Esophagus (tissue), 2 donors: ENCODE measurements at regions not wholly inside any gene's neighbourhood (a gene's known extent, or its start where the extent isn't known, plus 50 kb on each side); places are given as distances from the start of the nearest gene placed in this dataset.

ENCODE experiments used
- H3K27ac ChIP-seq, 2 donors: one replicate each; pipeline ENCODE4 v1.5.1; 2013; ENCODE audit warnings: low read depth in 2 of 2, mild to moderate bottlenecking in 2 of 2, inconsistent platforms in 1 of 2, low read length in 1 of 2, moderate library complexity in 1 of 2
- H3K27me3 ChIP-seq, 2 donors: one replicate each; pipeline ENCODE4 v1.6.1; 2013; ENCODE audit warnings: low read length in 2 of 2, control low read depth in 1 of 2, mild to moderate bottlenecking in 1 of 2; ENCODE audit not compliant: insufficient read depth in 2 of 2, control insufficient read depth in 1 of 2
- H3K36me3 ChIP-seq, 2 donors: one replicate each; pipeline ENCODE4 v1.6.1; 2013; ENCODE audit warnings: low read length in 1 of 2; ENCODE audit not compliant: control insufficient read depth in 2 of 2, insufficient read depth in 2 of 2
- H3K4me1 ChIP-seq, 2 donors: one replicate each; pipeline ENCODE4 v1.6.1; 2013; ENCODE audit warnings: low read length in 1 of 2; ENCODE audit not compliant: control insufficient read depth in 2 of 2, insufficient read depth in 2 of 2
- H3K4me3 ChIP-seq, 2 donors: one replicate each; pipeline ENCODE4 v1.5.1; 2013; ENCODE audit warnings: low read length in 2 of 2, mild to moderate bottlenecking in 2 of 2, low read depth in 1 of 2, moderate library complexity in 1 of 2
- H3K9me3 ChIP-seq, 2 donors: one replicate each; pipeline ENCODE4 v1.6.1; 2013; ENCODE audit warnings: mild to moderate bottlenecking in 2 of 2, low read depth in 1 of 2, low read length in 1 of 2, moderate library complexity in 1 of 2; ENCODE audit not compliant: control insufficient read depth in 2 of 2, insufficient read depth in 1 of 2
- WGBS, 2 donors: extraction: QIAGEN DNeasy Blood & Tissue Kit; methylation state at CpG; one replicate each; pipeline ENCODE4 v1.1.7; 2013; 5-methylcytosine and 5-hydroxymethylcytosine counted together
- donor health status: healthy with polysubstance abuse.
- donor health status: Bipolar disorder and iron deficiency.

GRCh38 chr7:119681336-119681735 is 591.6 kb upstream of the KCND2 start:
- H3K4me3 ChIP-seq, result no peak overlapping the region
- H3K27me3 ChIP-seq, result no peaks in the 10 kb centered on the region
- H3K4me1 ChIP-seq, result no peaks in the 10 kb centered on the region
- no peaks in the 10 kb centered on the region for H3K36me3 ChIP-seq
- H3K9me3 ChIP-seq, result no peaks in the 10 kb centered on the region
- no peak overlapping the region for H3K27ac ChIP-seq
- 55 to 57% methylated on average over 2 of the region's 2 CpGs for WGBS, 2 donors

- Histone ChIP-seq H3K4me1 (no peaks in the 10 kb centered on the region), H3K27ac (no peak overlapping the region), H3K36me3 (no peaks in the 10 kb centered on the region), H3K27me3 (no peaks in the 10 kb centered on the region), H3K4me3 (no peak overlapping the region), H3K9me3 (no peaks in the 10 kb centered on the region)
Measured at GRCh38 chr7:119684763-119685162, 588.2 kb upstream of the KCND2 start.

- Histone ChIP-seq H3K27me3 (no peaks in the 10 kb centered on the region), H3K36me3 (no peaks in the 10 kb centered on the region), H3K9me3 (no peaks in the 10 kb centered on the region), H3K27ac (no peak overlapping the region), H3K4me3 (no peak overlapping the region), H3K4me1 (no peaks in the 10 kb centered on the region)
- 59 to 69% methylated on average over 2 of the region's 2 CpGs for WGBS, 2 donors
Measured at GRCh38 chr7:119685906-119686305, 587.1 kb upstream of the KCND2 start.

- Histone ChIP-seq H3K27me3 (no peaks in the 10 kb centered on the region), H3K36me3 (no peaks in the 10 kb centered on the region), H3K4me3 (no peak overlapping the region), H3K9me3 (no peaks in the 10 kb centered on the region), H3K27ac (no peak overlapping the region), H3K4me1 (no peaks in the 10 kb centered on the region)
- WGBS, 2 donors, result 63 to 69% methylated on average over 2 of the region's 2 CpGs
Measured at GRCh38 chr7:119688831-119689230, 584.1 kb upstream of the KCND2 start.

GRCh38 chr7:119692541-119692940 is 580.4 kb upstream of the KCND2 start:
- no peaks in the 10 kb centered on the region for H3K27me3 ChIP-seq
- no peak overlapping the region for H3K27ac ChIP-seq
- 57 to 58% methylated on average over 3 of the region's 3 CpGs for WGBS, 2 donors
- H3K4me1 ChIP-seq, result no peaks in the 10 kb centered on the region
- no peaks in the 10 kb centered on the region for H3K36me3 ChIP-seq
- no peak overlapping the region for H3K4me3 ChIP-seq
- no peaks in the 10 kb centered on the region for H3K9me3 ChIP-seq

GRCh38 chr7:119694506-119694905 is 578.5 kb upstream of the KCND2 start:
- H3K4me3 ChIP-seq, result no peak overlapping the region
- no peaks in the 10 kb centered on the region for H3K9me3 ChIP-seq
- H3K36me3 ChIP-seq, result no peaks in the 10 kb centered on the region
- H3K4me1 ChIP-seq, result no peaks in the 10 kb centered on the region
- 41 to 53% methylated on average over 1 of the region's 1 CpG for WGBS, 2 donors
- H3K27ac ChIP-seq, result no peak overlapping the region
- H3K27me3 ChIP-seq, result no peaks in the 10 kb centered on the region

- H3K4me3 ChIP-seq, result no peak overlapping the region
- WGBS, 2 donors, result 54 to 63% methylated on average over 3 of the region's 3 CpGs
- H3K36me3 ChIP-seq, result no peaks in the 10 kb centered on the region
- H3K27ac ChIP-seq, result no peak overlapping the region
- H3K9me3 ChIP-seq, result no peaks in the 10 kb centered on the region
- no peaks in the 10 kb centered on the region for H3K27me3 ChIP-seq
- H3K4me1 ChIP-seq, result no peaks in the 10 kb centered on the region
Measured at GRCh38 chr7:119696336-119696735, 576.6 kb upstream of the KCND2 start.

GRCh38 chr7:119703895-119704294 is 569.1 kb upstream of the KCND2 start:
- 80 to 82% methylated on average over 1 of the region's 1 CpG for WGBS, 2 donors

GRCh38 chr7:119706608-119707007 is 566.4 kb upstream of the KCND2 start:
- no peak overlapping the region for H3K27ac ChIP-seq
- H3K9me3 ChIP-seq, result no peaks in the 10 kb centered on the region
- H3K27me3 ChIP-seq, result no peaks in the 10 kb centered on the region
- 72 to 85% methylated on average over 2 of the region's 2 CpGs for WGBS, 2 donors
- no peaks in the 10 kb centered on the region for H3K36me3 ChIP-seq
- no peak overlapping the region for H3K4me3 ChIP-seq
- H3K4me1 ChIP-seq, result no peaks in the 10 kb centered on the region

More at GRCh38 chr7:119703895-119704294, 569.1 kb upstream of the KCND2 start:
- Histone ChIP-seq H3K9me3 (no peaks in the 10 kb centered on the region), H3K27me3 (no peaks in the 10 kb centered on the region), H3K4me1 (no peaks in the 10 kb centered on the region), H3K27ac (no peak overlapping the region), H3K4me3 (no peak overlapping the region), H3K36me3 (no peaks in the 10 kb centered on the region)

GRCh38 chr7:119708891-119709290 is 564.1 kb upstream of the KCND2 start:
- H3K27me3 ChIP-seq, result no peaks in the 10 kb centered on the region
- no peak overlapping the region for H3K4me3 ChIP-seq
- 20 to 32% methylated on average over 3 of the region's 3 CpGs for WGBS, 2 donors
- no peak overlapping the region for H3K27ac ChIP-seq
- no peaks in the 10 kb centered on the region for H3K4me1 ChIP-seq
- H3K9me3 ChIP-seq, result no peaks in the 10 kb centered on the region
- no peaks in the 10 kb centered on the region for H3K36me3 ChIP-seq
